ENCODE measurements at regions not wholly inside any gene's neighbourhood (a gene's known extent, or its start where the extent isn't known, plus 50 kb on each side); places are given as distances from the start of the nearest gene placed in this dataset.
"Not testable (repeated sequence)": the region's sequence is repeated elsewhere in the genome, so short reads cannot be mapped to it uniquely, and the experiment has no call there.

- no peak for DNase-seq
These were observed 60.7 kb upstream of the PHF21A start for GRCh38 chr11:46181843-46182424.

GRCh38 chr11:46181387-46181786 lies 60.1 kb upstream of the PHF21A start:
- no peak for DNase-seq

- DNase-seq: no peak
These were observed 59.5 kb upstream of the PHF21A start for GRCh38 chr11:46180736-46181135.

GRCh38 chr11:46178513-46178912 lies 57.3 kb upstream of the PHF21A start:
- DNase-seq: no peak

- DNase-seq: no peak
These were observed 55.2 kb upstream of the PHF21A start for GRCh38 chr11:46176421-46176820.

- no peak for DNase-seq
These were observed 54.2 kb upstream of the PHF21A start for GRCh38 chr11:46175401-46176002.

GRCh38 chr11:46171693-46172092 lies 50.4 kb upstream of the PHF21A start:
- not testable (repeated sequence) for DNase-seq
